A549 (cell line): ENCODE measurements at regions not wholly inside any gene's neighbourhood (a gene's known extent, or its start where the extent isn't known, plus 50 kb on each side); places are given as distances from the start of the nearest gene placed in this dataset.

ENCODE experiments used
- CHD2 ChIP-seq: fragments of 150-350 bp; IDR thresholded peaks from 2 replicates; pipeline ENCODE4 v1.6.1; 2014; ENCODE audit warnings: low read length; ENCODE audit not compliant: partially characterized antibody
- CTCF ChIP-seq: fragments of >200 bp; sonication (Bioruptor Twin); formaldehyde crosslinking; IDR thresholded peaks from 3 replicates; pipeline ENCODE4 v1.5.1; 2016
- E2F6 ChIP-seq: IDR thresholded peaks from 2 replicates; pipeline ENCODE4 v1.6.1; 2012; ENCODE audit warnings: low read depth, borderline replicate concordance
- ESRRA ChIP-seq: fragments of 150-350 bp; IDR thresholded peaks from 2 replicates; pipeline ENCODE4 v1.6.1; 2014; ENCODE audit warnings: mild to moderate bottlenecking, low read length, borderline replicate concordance
- FOSB ChIP-seq: fragments of 250-450 bp; sonication (Bioruptor Pico); IDR thresholded peaks from 2 replicates; pipeline ENCODE4 v1.5.0; 2020; ENCODE audit warnings: mild to moderate bottlenecking, moderate library complexity
- HOXB13 ChIP-seq: fragments of 250-450 bp; sonication (Bioruptor Pico); IDR thresholded peaks from 2 replicates; pipeline ENCODE4 v1.5.0; 2020; ENCODE audit warnings: low read depth, mild to moderate bottlenecking, moderate library complexity
- MAZ ChIP-seq: fragments of 150-350 bp; IDR thresholded peaks from 2 replicates; pipeline ENCODE4 v1.6.1; 2014; ENCODE audit warnings: antibody characterized with exemption, low read depth, low read length, borderline replicate concordance
- NR3C1 ChIP-seq: fragments of >200 bp; sonication (Bioruptor Twin); formaldehyde crosslinking; IDR thresholded peaks from 3 replicates; pipeline ENCODE4 v1.6.1; 2017
- POLR2A ChIP-seq: IDR thresholded peaks from 2 replicates; pipeline ENCODE4 v1.6.1; 2012; ENCODE audit warnings: mild to moderate bottlenecking, low read length
- POLR2AphosphoS2 ChIP-seq: conservative IDR thresholded peaks from 2 replicates; pipeline ENCODE4 v1.6.1; 2012; ENCODE audit warnings: low read length, improper control_type of control experiment, inconsistent platforms
- SREBF2 ChIP-seq: fragments of 450-650 bp; IDR thresholded peaks from 2 replicates; pipeline ENCODE4 v1.6.1; 2014; ENCODE audit warnings: mild to moderate bottlenecking, moderate library complexity
- USF2 ChIP-seq: fragments of 450-650 bp; IDR thresholded peaks from 2 replicates; pipeline ENCODE4 v1.6.1; 2014; ENCODE audit warnings: antibody characterized with exemption
- TF ChIP-seq, protein P1 (sequence below): fragments of 250-450 bp; sonication (Bioruptor Pico); IDR thresholded peaks from 2 replicates; pipeline ENCODE4 v1.5.0; 2021; ENCODE audit warnings: mild to moderate bottlenecking, moderate library complexity, borderline replicate concordance

GRCh38 chr3:173275740-173276139 is 121.8 kb upstream of the NLGN1 start:
- TF ChIP-seq HOXB13 (CRISPR knock-in tag) (no peak), SREBF2 (no peak), CTCF (no peak), POLR2A (no peak), MAZ (no peak), CHD2 (no peak), ESRRA (no peak), USF2 (no peak), E2F6 (no peak), POLR2AphosphoS2 (no peak), FOSB (CRISPR knock-in tag) (no peak), NR3C1 (no peak)
- TF ChIP-seq, protein P1, sequence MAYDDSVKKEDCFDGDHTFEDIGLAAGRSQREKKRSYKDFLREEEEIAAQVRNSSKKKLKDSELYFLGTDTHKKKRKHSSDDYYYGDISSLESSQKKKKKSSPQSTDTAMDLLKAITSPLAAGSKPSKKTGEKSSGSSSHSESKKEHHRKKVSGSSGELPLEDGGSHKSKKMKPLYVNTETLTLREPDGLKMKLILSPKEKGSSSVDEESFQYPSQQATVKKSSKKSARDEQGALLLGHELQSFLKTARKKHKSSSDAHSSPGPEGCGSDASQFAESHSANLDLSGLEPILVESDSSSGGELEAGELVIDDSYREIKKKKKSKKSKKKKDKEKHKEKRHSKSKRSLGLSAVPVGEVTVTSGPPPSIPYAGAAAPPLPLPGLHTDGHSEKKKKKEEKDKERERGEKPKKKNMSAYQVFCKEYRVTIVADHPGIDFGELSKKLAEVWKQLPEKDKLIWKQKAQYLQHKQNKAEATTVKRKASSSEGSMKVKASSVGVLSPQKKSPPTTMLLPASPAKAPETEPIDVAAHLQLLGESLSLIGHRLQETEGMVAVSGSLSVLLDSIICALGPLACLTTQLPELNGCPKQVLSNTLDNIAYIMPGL (CRISPR knock-in tag): no peak
